HG02852 (cell line): ENCODE measurements at regions not wholly inside any gene's neighbourhood (a gene's known extent, or its start where the extent isn't known, plus 50 kb on each side); places are given as distances from the start of the nearest gene placed in this dataset.
"Not testable (repeated sequence)": the region's sequence is repeated elsewhere in the genome, so short reads cannot be mapped to it uniquely, and the experiment has no call there.

Source experiments
- ATAC-seq: cut with Tn5 transposase; IDR thresholded peaks from one replicate; pipeline ENCODE4 v1.9.1; 2021; ENCODE audit warnings: mild to moderate bottlenecking, moderate library complexity; ENCODE audit not compliant: unreplicated experiment

GRCh38 chr16:27600381-27600780, 50.4 kb downstream of the KATNIP start:
- no peak for ATAC-seq

- no peak for ATAC-seq
Observed at GRCh38 chr16:27602103-27602502, 52.2 kb downstream of the KATNIP start.

- ATAC-seq = not testable (repeated sequence)
Observed at GRCh38 chr16:27605500-27606106, 55.7 kb downstream of the KATNIP start.

- no peak for ATAC-seq
Observed at GRCh38 chr16:27611340-27611739, 61.4 kb downstream of the KATNIP start.

GRCh38 chr16:27613238-27613791, 63.4 kb downstream of the KATNIP start:
- ATAC-seq = no peak

GRCh38 chr16:27617665-27618064, 67.7 kb downstream of the KATNIP start:
- no peak for ATAC-seq

GRCh38 chr16:27618165-27618564, 68.2 kb downstream of the KATNIP start:
- ATAC-seq = no peak

- ATAC-seq = no peak
Observed at GRCh38 chr16:27618606-27619327, 68.8 kb downstream of the KATNIP start.

- no peak for ATAC-seq
Observed at GRCh38 chr16:27620541-27620940, 70.6 kb downstream of the KATNIP start.

GRCh38 chr16:27624154-27625049, 74.5 kb downstream of the KATNIP start:
- no peak for ATAC-seq

GRCh38 chr16:27625050-27625697, 75.2 kb downstream of the KATNIP start:
- no peak for ATAC-seq

- ATAC-seq = no peak
Observed at GRCh38 chr16:27627136-27627535, 77.2 kb downstream of the KATNIP start.

GRCh38 chr16:27628241-27628942, 78.4 kb downstream of the KATNIP start:
- ATAC-seq = no peak

GRCh38 chr16:27628943-27629462, 79.1 kb downstream of the KATNIP start:
- not testable (repeated sequence) for ATAC-seq

GRCh38 chr16:27632216-27632615, 82.3 kb downstream of the KATNIP start:
- ATAC-seq = no peak

- no peak for ATAC-seq
Observed at GRCh38 chr16:27633221-27633620, 83.3 kb downstream of the KATNIP start.

GRCh38 chr16:27633721-27634120, 83.8 kb downstream of the KATNIP start:
- ATAC-seq = no peak

- no peak for ATAC-seq
Observed at GRCh38 chr16:27634779-27635178, 84.8 kb downstream of the KATNIP start.

GRCh38 chr16:27636453-27637240, 86.7 kb downstream of the KATNIP start:
- no peak for ATAC-seq
